ENCODE measurements at regions not wholly inside any gene's neighbourhood (a gene's known extent, or its start where the extent isn't known, plus 50 kb on each side); places are given as distances from the start of the nearest gene placed in this dataset.
A peak's percentile ranks its signal among the peaks of the same experiment; 100 is the strongest.

DNA sequence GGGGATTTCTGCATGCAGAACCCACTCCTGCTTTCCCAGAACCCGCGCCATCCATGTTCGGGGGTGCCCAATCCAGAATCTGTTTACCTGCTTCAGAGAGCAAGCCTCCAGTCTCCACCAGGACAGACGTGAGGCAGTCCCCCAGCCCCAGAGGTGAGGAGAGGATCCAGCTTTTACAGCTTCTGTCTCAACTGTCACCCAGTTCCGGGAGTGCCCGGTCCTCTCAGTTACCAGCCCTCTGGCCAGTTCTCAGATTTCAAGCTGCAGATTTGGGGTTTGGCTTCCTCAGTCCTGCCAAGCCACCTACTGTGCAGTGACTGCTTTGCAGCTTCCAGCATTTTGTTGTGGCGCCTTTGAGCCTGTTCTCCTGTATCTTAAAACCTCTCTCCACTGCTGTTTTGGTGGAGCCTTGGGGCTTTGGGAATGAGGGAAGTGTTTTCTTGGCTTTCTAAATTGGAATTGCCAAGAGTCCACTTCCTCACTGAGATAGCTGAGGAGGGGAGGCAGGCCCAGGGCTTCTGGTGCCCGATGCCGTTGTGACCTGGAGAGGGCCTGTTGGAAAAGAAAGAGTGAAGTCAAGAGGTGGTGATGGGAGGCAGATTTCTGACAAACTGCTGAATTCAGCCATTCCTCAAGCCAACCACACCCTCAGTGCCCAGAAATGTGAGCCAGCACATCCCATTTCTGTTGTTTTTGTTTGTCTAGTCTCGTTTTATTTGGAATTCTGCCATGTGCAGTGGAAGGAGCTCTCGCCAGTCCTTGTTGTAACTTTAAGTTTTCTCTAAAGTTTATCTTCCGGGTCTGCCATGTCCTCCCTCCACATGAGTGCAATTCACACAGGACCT lies 513.4 kb downstream of the TBC1D22A start:
- TF ChIP-seq, protein P1, sequence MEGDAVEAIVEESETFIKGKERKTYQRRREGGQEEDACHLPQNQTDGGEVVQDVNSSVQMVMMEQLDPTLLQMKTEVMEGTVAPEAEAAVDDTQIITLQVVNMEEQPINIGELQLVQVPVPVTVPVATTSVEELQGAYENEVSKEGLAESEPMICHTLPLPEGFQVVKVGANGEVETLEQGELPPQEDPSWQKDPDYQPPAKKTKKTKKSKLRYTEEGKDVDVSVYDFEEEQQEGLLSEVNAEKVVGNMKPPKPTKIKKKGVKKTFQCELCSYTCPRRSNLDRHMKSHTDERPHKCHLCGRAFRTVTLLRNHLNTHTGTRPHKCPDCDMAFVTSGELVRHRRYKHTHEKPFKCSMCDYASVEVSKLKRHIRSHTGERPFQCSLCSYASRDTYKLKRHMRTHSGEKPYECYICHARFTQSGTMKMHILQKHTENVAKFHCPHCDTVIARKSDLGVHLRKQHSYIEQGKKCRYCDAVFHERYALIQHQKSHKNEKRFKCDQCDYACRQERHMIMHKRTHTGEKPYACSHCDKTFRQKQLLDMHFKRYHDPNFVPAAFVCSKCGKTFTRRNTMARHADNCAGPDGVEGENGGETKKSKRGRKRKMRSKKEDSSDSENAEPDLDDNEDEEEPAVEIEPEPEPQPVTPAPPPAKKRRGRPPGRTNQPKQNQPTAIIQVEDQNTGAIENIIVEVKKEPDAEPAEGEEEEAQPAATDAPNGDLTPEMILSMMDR (IDR thresholded peaks at IDR 0.05), result peak in 1 of 6 experiments; percentile 18
- TF ChIP-seq POLR2A (IDR thresholded peaks at IDR 0.05), result no peak

All from esophagus squamous epithelium (tissue), 4 donors.